GM18517 (cell line): ENCODE measurements at regions not wholly inside any gene's neighbourhood (a gene's known extent, or its start where the extent isn't known, plus 50 kb on each side); places are given as distances from the start of the nearest gene placed in this dataset.

ENCODE experiments used
- ATAC-seq: cut with Tn5 transposase; IDR thresholded peaks from one replicate; pipeline ENCODE4 v1.9.1; 2021; ENCODE audit warnings: mild to moderate bottlenecking, moderate library complexity; ENCODE audit not compliant: unreplicated experiment

- ATAC-seq, result no peak
Observed at GRCh38 chr6:67292169-67292568, 1342.9 kb upstream of the ADGRB3 start.

GRCh38 chr6:67287566-67287965 lies 1347.5 kb upstream of the ADGRB3 start:
- no peak for ATAC-seq

- no peak for ATAC-seq
Observed at GRCh38 chr6:67285770-67286495, 1349.1 kb upstream of the ADGRB3 start.

GRCh38 chr6:67277312-67277711 lies 1357.8 kb upstream of the ADGRB3 start:
- no peak for ATAC-seq

- no peak for ATAC-seq
Observed at GRCh38 chr6:67265996-67266921, 1368.8 kb upstream of the ADGRB3 start.

GRCh38 chr6:67252663-67253062 lies 1382.4 kb upstream of the ADGRB3 start:
- no peak for ATAC-seq

- no peak for ATAC-seq
Observed at GRCh38 chr6:67248077-67248476, 1387.0 kb upstream of the ADGRB3 start.

- no peak for ATAC-seq
Observed at GRCh38 chr6:67244037-67244436, 1391.0 kb upstream of the ADGRB3 start.

- no peak for ATAC-seq
Observed at GRCh38 chr6:67237277-67237676, 1397.8 kb upstream of the ADGRB3 start.

GRCh38 chr6:67231092-67231491 lies 1404.0 kb upstream of the ADGRB3 start:
- no peak for ATAC-seq

- ATAC-seq, result no peak
Observed at GRCh38 chr6:67224989-67225388, 1410.1 kb upstream of the ADGRB3 start.

- no peak for ATAC-seq
Observed at GRCh38 chr6:67221226-67221625, 1413.9 kb upstream of the ADGRB3 start.

- ATAC-seq, result no peak
Observed at GRCh38 chr6:67219346-67219745, 1415.7 kb upstream of the ADGRB3 start.

GRCh38 chr6:67212584-67212983 lies 1422.5 kb upstream of the ADGRB3 start:
- no peak for ATAC-seq

- no peak for ATAC-seq
Observed at GRCh38 chr6:67210450-67210849, 1424.6 kb upstream of the ADGRB3 start.

GRCh38 chr6:67201563-67201962 lies 1433.5 kb upstream of the ADGRB3 start:
- ATAC-seq, result no peak

- ATAC-seq, result no peak
Observed at GRCh38 chr6:67200626-67201403, 1434.3 kb upstream of the ADGRB3 start.

- no peak for ATAC-seq
Observed at GRCh38 chr6:67199425-67199824, 1435.7 kb upstream of the ADGRB3 start.

GRCh38 chr6:67190733-67191132 lies 1444.3 kb upstream of the ADGRB3 start:
- ATAC-seq, result no peak

- no peak for ATAC-seq
Observed at GRCh38 chr6:67184405-67184804, 1450.7 kb upstream of the ADGRB3 start.

- ATAC-seq, result no peak
Observed at GRCh38 chr6:67175101-67175500, 1460.0 kb upstream of the ADGRB3 start.
